ENCODE measurements at regions not wholly inside any gene's neighbourhood (a gene's known extent, or its start where the extent isn't known, plus 50 kb on each side); places are given as distances from the start of the nearest gene placed in this dataset.

- no peak for DNase-seq
These were observed 124.4 kb downstream of the FBXO15 start for GRCh38 chr18:74023220-74023619.

GRCh38 chr18:74019864-74020263 is 127.8 kb downstream of the FBXO15 start:
- DNase-seq: no peak

- DNase-seq: no peak
These were observed 133.7 kb downstream of the FBXO15 start for GRCh38 chr18:74013955-74014354.

GRCh38 chr18:74012954-74013630 is 134.5 kb downstream of the FBXO15 start:
- no peak for DNase-seq

GRCh38 chr18:74006143-74006542 is 141.5 kb downstream of the FBXO15 start:
- DNase-seq: no peak

GRCh38 chr18:74005320-74006109 is 142.1 kb downstream of the FBXO15 start:
- DNase-seq: no peak

- no peak for DNase-seq
These were observed 155.2 kb downstream of the FBXO15 start for GRCh38 chr18:73992242-73993022.

- no peak for DNase-seq
These were observed 156.1 kb downstream of the FBXO15 start for GRCh38 chr18:73991570-73991969.

- DNase-seq: no peak
These were observed 157.4 kb downstream of the FBXO15 start for GRCh38 chr18:73990258-73990657.

GRCh38 chr18:73987247-73987980 is 160.2 kb downstream of the FBXO15 start:
- DNase-seq: no peak

GRCh38 chr18:73986711-73987110 is 160.9 kb downstream of the FBXO15 start:
- DNase-seq: no peak

GRCh38 chr18:73985855-73986625 is 161.6 kb downstream of the FBXO15 start:
- no peak for DNase-seq

- DNase-seq: no peak
These were observed 163.7 kb downstream of the FBXO15 start for GRCh38 chr18:73983970-73984369.

GRCh38 chr18:73983496-73983895 is 164.1 kb downstream of the FBXO15 start:
- DNase-seq: no peak

- DNase-seq: no peak
These were observed 165.8 kb downstream of the FBXO15 start for GRCh38 chr18:73981796-73982195.

- no peak for DNase-seq
These were observed 167.2 kb downstream of the FBXO15 start for GRCh38 chr18:73980289-73980979.

- DNase-seq: no peak
These were observed 167.9 kb downstream of the FBXO15 start for GRCh38 chr18:73979742-73980141.

GRCh38 chr18:73976433-73976832 is 171.2 kb downstream of the FBXO15 start:
- no peak for DNase-seq

- DNase-seq: no peak
These were observed 172.4 kb downstream of the FBXO15 start for GRCh38 chr18:73975266-73975665.

- no peak for DNase-seq
These were observed 173.7 kb downstream of the FBXO15 start for GRCh38 chr18:73973972-73974371.

GRCh38 chr18:73966954-73967353 is 180.7 kb downstream of the FBXO15 start:
- no peak for DNase-seq

GRCh38 chr18:73962256-73962655 is 185.4 kb downstream of the FBXO15 start:
- no peak for DNase-seq
